GM23338 (cell line): ENCODE measurements at regions not wholly inside any gene's neighbourhood (a gene's known extent, or its start where the extent isn't known, plus 50 kb on each side); places are given as distances from the start of the nearest gene placed in this dataset.

Experiments used
- ATAC-seq: fragments of 200-7000 bp; cut with Tn5 transposase; 3 replicates; pipeline ENCODE4 v1.9.1; 2020
- DNase-seq: peaks from one replicate; pipeline ENCODE4 v3.0.0-alpha.2; 2015; ENCODE audit warnings: low spot score
- H2AFZ ChIP-seq: fragments of 200-600 bp; sonication (generic); 2 replicates; pipeline ENCODE4 v1.8.0; 2016; ENCODE audit warnings: antibody characterized with exemption, mild to moderate bottlenecking, moderate library complexity
- H3F3A ChIP-seq: fragments of 200-600 bp; sonication (generic); replicated peaks from 2 replicates; pipeline ENCODE4 v1.8.0; 2017; ENCODE audit warnings: antibody characterized with exemption, mixed run types, low read depth
- H3K27ac ChIP-seq: fragments of 200-600 bp; sonication (generic); 2 replicates; pipeline ENCODE4 v1.6.1; 2016; ENCODE audit warnings: low read depth
- H3K27me3 ChIP-seq: fragments of 200-600 bp; sonication (generic); 2 replicates; pipeline ENCODE4 v1.8.0; 2016; ENCODE audit warnings: mild to moderate bottlenecking, mixed run types, moderate library complexity; ENCODE audit not compliant: insufficient read depth
- H3K36me3 ChIP-seq: fragments of 200-600 bp; sonication (generic); 2 replicates; pipeline ENCODE4 v1.8.0; 2016; ENCODE audit warnings: mild to moderate bottlenecking; ENCODE audit not compliant: insufficient read depth
- H3K4me1 ChIP-seq: fragments of 200-600 bp; sonication (generic); 2 replicates; pipeline ENCODE4 v1.8.0; 2016; ENCODE audit warnings: mild to moderate bottlenecking, moderate library complexity; ENCODE audit not compliant: insufficient read depth
- H3K4me2 ChIP-seq: fragments of 200-600 bp; sonication (generic); 2 replicates; pipeline ENCODE4 v1.7.1; 2017; ENCODE audit warnings: mixed run types
- H3K4me3 ChIP-seq: fragments of 200-600 bp; sonication (generic); 2 replicates; pipeline ENCODE4 v1.6.1; 2016; ENCODE audit warnings: mixed run types
- H3K79me2 ChIP-seq: fragments of 200-600 bp; sonication (generic); replicated peaks from 2 replicates; pipeline ENCODE4 v1.8.0; 2017; ENCODE audit warnings: mild to moderate bottlenecking; ENCODE audit not compliant: insufficient read depth
- H3K9me2 ChIP-seq: fragments of 200-600 bp; sonication (generic); 2 replicates; pipeline ENCODE4 v1.8.0; 2017; ENCODE audit not compliant: insufficient read depth
- H4K20me1 ChIP-seq: fragments of 200-600 bp; sonication (generic); replicated peaks from 2 replicates; pipeline ENCODE4 v1.8.0; 2017; ENCODE audit warnings: mild to moderate bottlenecking; ENCODE audit not compliant: insufficient read depth
- H3K27ac Mint-ChIP-seq: 2 replicates; pipeline ENCODE4 v1.8.0; 2020; ENCODE audit warnings: inconsistent platforms, mild to moderate bottlenecking, moderate library complexity, mixed read lengths
- H3K27me3 Mint-ChIP-seq: 3 replicates; pipeline ENCODE4 v1.8.0; 2022; ENCODE audit warnings: low read depth, mild to moderate bottlenecking, moderate library complexity, mixed read lengths, inconsistent platforms; ENCODE audit not compliant: insufficient read depth, poor library complexity
- H3K36me3 Mint-ChIP-seq: 3 replicates; pipeline ENCODE4 v1.8.0; 2021; ENCODE audit warnings: low read depth, mild to moderate bottlenecking, inconsistent platforms, moderate library complexity, mixed read lengths
- H3K4me1 Mint-ChIP-seq: 3 replicates; pipeline ENCODE4 v1.8.0; 2020; ENCODE audit warnings: mild to moderate bottlenecking, inconsistent platforms, mixed read lengths
- H3K4me3 Mint-ChIP-seq: 3 replicates; pipeline ENCODE4 v1.8.0; 2021; ENCODE audit warnings: moderate library complexity, mild to moderate bottlenecking, inconsistent platforms, mixed read lengths
- H3K9me3 Mint-ChIP-seq: 3 replicates; pipeline ENCODE4 v1.8.0; 2020; ENCODE audit warnings: moderate library complexity, mild to moderate bottlenecking, inconsistent platforms, mixed read lengths
- CREB1 ChIP-seq: fragments of 250-450 bp; sonication (Bioruptor Pico); IDR thresholded peaks from 2 replicates; pipeline ENCODE4 v1.5.0; 2020; ENCODE audit warnings: low read depth, mild to moderate bottlenecking, moderate library complexity
- EZH2 ChIP-seq: fragments of 200-600 bp; sonication (generic); IDR thresholded peaks from one replicate; pipeline ENCODE4 v1.8.0; 2017; ENCODE audit warnings: antibody characterized with exemption, mild to moderate bottlenecking, low read depth; ENCODE audit not compliant: unreplicated experiment
- NANOG ChIP-seq: IDR thresholded peaks from 2 replicates; pipeline ENCODE4 v1.6.1; 2016; ENCODE audit warnings: antibody characterized with exemption, borderline replicate concordance
- POLR2AphosphoS5 ChIP-seq: IDR thresholded peaks from 2 replicates; pipeline ENCODE4 v1.6.1; 2016; ENCODE audit warnings: antibody characterized with exemption, low read depth
- STAT1 ChIP-seq: IDR thresholded peaks from one replicate; pipeline ENCODE4 v1.6.1; 2016; ENCODE audit warnings: antibody characterized with exemption; ENCODE audit not compliant: unreplicated experiment
- ZNF331 ChIP-seq: fragments of 250-450 bp; sonication (Bioruptor Pico); IDR thresholded peaks from 2 replicates; pipeline ENCODE4 v1.5.0; 2020; ENCODE audit warnings: low read depth, mild to moderate bottlenecking, moderate library complexity
- TF ChIP-seq, protein P1 (sequence below): fragments of 250-450 bp; sonication (Bioruptor Pico); IDR thresholded peaks from 2 replicates; pipeline ENCODE4 v1.5.0; 2020; ENCODE audit warnings: mild to moderate bottlenecking, moderate library complexity
- TF ChIP-seq, protein P2 (sequence below): IDR thresholded peaks from 2 replicates; pipeline ENCODE4 v1.6.1; 2016; ENCODE audit warnings: antibody characterized with exemption

DNA sequence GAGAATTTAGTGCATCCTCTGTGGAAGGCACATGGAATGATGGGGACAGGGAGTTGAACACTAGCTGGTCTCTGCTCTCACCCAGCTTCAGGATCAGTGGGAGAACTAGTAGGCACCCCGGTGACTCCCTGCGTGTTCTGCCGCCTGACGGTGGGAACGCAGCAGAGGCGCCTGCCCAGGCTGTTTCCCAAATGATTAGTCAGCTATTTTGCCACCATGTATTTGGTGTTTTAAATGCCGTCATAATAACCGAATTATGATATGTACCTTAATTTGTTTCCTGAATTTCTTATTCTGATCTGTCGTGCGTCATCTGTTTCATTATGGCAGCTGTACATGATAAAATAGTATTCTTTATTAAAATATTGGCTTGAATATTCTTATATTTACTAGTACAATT, 115.9 kb upstream of the GJB6 start:
- Mint-ChIP-seq H3K27ac (no peak overlapping the region), H3K27me3 (peaks cover 6% of the 10 kb centered on the region), H3K36me3 (no peaks in the 10 kb centered on the region), H3K4me3 (no peak overlapping the region), H3K4me1 (peaks cover 13% of the 10 kb centered on the region), H3K9me3 (no peaks in the 10 kb centered on the region)
- no peak overlapping the region for H3K4me2 ChIP-seq
- no peaks in the 10 kb centered on the region for H3F3A ChIP-seq
- H3K4me1 ChIP-seq: no peaks in the 10 kb centered on the region
- no peaks in the 10 kb centered on the region for H3K27me3 ChIP-seq
- H4K20me1 ChIP-seq: no peaks in the 10 kb centered on the region
- H3K4me3 ChIP-seq: no peak overlapping the region
- no peaks in the 10 kb centered on the region for H3K79me2 ChIP-seq
- H3K9me2 ChIP-seq: no peaks in the 10 kb centered on the region
- no peaks in the 10 kb centered on the region for H3K36me3 ChIP-seq
- no peak overlapping the region for H3K27ac ChIP-seq
- H2AFZ ChIP-seq: no peak overlapping the region
- no peak for TF ChIP-seq NANOG
- TF ChIP-seq, protein P1, sequence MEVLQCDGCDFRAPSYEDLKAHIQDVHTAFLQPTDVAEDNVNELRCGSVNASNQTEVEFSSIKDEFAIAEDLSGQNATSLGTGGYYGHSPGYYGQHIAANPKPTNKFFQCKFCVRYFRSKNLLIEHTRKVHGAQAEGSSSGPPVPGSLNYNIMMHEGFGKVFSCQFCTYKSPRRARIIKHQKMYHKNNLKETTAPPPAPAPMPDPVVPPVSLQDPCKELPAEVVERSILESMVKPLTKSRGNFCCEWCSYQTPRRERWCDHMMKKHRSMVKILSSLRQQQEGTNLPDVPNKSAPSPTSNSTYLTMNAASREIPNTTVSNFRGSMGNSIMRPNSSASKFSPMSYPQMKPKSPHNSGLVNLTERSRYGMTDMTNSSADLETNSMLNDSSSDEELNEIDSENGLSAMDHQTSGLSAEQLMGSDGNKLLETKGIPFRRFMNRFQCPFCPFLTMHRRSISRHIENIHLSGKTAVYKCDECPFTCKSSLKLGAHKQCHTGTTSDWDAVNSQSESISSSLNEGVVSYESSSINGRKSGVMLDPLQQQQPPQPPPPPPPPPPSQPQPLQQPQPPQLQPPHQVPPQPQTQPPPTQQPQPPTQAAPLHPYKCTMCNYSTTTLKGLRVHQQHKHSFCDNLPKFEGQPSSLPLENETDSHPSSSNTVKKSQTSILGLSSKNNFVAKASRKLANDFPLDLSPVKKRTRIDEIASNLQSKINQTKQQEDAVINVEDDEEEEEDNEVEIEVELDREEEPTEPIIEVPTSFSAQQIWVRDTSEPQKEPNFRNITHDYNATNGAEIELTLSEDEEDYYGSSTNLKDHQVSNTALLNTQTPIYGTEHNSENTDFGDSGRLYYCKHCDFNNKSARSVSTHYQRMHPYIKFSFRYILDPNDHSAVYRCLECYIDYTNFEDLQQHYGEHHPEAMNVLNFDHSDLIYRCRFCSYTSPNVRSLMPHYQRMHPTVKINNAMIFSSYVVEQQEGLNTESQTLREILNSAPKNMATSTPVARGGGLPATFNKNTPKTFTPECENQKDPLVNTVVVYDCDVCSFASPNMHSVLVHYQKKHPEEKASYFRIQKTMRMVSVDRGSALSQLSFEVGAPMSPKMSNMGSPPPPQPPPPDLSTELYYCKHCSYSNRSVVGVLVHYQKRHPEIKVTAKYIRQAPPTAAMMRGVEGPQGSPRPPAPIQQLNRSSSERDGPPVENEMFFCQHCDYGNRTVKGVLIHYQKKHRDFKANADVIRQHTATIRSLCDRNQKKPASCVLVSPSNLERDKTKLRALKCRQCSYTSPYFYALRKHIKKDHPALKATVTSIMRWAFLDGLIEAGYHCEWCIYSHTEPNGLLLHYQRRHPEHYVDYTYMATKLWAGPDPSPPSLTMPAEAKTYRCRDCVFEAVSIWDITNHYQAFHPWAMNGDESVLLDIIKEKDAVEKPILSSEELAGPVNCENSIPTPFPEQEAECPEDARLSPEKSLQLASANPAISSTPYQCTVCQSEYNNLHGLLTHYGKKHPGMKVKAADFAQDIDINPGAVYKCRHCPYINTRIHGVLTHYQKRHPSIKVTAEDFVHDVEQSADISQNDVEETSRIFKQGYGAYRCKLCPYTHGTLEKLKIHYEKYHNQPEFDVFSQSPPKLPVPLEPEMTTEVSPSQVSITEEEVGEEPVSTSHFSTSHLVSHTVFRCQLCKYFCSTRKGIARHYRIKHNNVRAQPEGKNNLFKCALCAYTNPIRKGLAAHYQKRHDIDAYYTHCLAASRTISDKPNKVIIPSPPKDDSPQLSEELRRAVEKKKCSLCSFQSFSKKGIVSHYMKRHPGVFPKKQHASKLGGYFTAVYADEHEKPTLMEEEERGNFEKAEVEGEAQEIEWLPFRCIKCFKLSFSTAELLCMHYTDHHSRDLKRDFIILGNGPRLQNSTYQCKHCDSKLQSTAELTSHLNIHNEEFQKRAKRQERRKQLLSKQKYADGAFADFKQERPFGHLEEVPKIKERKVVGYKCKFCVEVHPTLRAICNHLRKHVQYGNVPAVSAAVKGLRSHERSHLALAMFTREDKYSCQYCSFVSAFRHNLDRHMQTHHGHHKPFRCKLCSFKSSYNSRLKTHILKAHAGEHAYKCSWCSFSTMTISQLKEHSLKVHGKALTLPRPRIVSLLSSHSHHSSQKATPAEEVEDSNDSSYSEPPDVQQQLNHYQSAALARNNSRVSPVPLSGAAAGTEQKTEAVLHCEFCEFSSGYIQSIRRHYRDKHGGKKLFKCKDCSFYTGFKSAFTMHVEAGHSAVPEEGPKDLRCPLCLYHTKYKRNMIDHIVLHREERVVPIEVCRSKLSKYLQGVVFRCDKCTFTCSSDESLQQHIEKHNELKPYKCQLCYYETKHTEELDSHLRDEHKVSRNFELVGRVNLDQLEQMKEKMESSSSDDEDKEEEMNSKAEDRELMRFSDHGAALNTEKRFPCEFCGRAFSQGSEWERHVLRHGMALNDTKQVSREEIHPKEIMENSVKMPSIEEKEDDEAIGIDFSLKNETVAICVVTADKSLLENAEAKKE: no peak
- no peak for TF ChIP-seq CREB1 (CRISPR knock-in tag)
- no peak for TF ChIP-seq ZNF331 (CRISPR knock-in tag)
- TF ChIP-seq EZH2: no peak
- TF ChIP-seq POLR2AphosphoS5: no peak
- no peak for TF ChIP-seq STAT1
- TF ChIP-seq, protein P2, sequence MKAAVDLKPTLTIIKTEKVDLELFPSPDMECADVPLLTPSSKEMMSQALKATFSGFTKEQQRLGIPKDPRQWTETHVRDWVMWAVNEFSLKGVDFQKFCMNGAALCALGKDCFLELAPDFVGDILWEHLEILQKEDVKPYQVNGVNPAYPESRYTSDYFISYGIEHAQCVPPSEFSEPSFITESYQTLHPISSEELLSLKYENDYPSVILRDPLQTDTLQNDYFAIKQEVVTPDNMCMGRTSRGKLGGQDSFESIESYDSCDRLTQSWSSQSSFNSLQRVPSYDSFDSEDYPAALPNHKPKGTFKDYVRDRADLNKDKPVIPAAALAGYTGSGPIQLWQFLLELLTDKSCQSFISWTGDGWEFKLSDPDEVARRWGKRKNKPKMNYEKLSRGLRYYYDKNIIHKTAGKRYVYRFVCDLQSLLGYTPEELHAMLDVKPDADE: no peak
- DNase-seq (no peak), ATAC-seq (no peak)
